OCI-LY7 (cell line): ENCODE measurements at regions not wholly inside any gene's neighbourhood (a gene's known extent, or its start where the extent isn't known, plus 50 kb on each side); places are given as distances from the start of the nearest gene placed in this dataset.

Experiments
- CTCF ChIP-seq: fragments of 200-600 bp; sonication (generic); conservative IDR thresholded peaks from 2 replicates; pipeline ENCODE4 v1.5.1; 2014; ENCODE audit warnings: mild to moderate bottlenecking, antibody characterized with exemption, low read length, moderate library complexity, mixed read lengths
- EZH2phosphoT487 ChIP-seq: fragments of 200-600 bp; sonication (generic); IDR thresholded peaks from 2 replicates; pipeline ENCODE4 v1.6.1; 2018; ENCODE audit warnings: low read depth, borderline replicate concordance, mild to moderate bottlenecking, mixed run types, antibody characterized with exemption, low read length, moderate library complexity, mixed read lengths

GRCh38 chr1:29417971-29418370 is 181.6 kb downstream of the PTPRU start:
- TF ChIP-seq CTCF (no peak), EZH2phosphoT487 (no peak)
